Neuronal stem cell (in vitro differentiated cells): ENCODE measurements at regions not wholly inside any gene's neighbourhood (a gene's known extent, or its start where the extent isn't known, plus 50 kb on each side); places are given as distances from the start of the nearest gene placed in this dataset.

ENCODE experiments used
- DNase-seq: peaks from one replicate; pipeline ENCODE4 v3.0.0-alpha.2; 2013; ENCODE audit warnings: low spot score
- H2AFZ ChIP-seq: one replicate; pipeline ENCODE4 v1.6.1; 2013; ENCODE audit warnings: mild to moderate bottlenecking, low read length, inconsistent platforms
- H2AK5ac ChIP-seq: 2 replicates; pipeline ENCODE4 v1.6.1; 2013; ENCODE audit warnings: low read depth, mild to moderate bottlenecking, inconsistent platforms, low read length, moderate library complexity, mixed read lengths
- H2BK120ac ChIP-seq: 2 replicates; pipeline ENCODE4 v1.6.1; 2013; ENCODE audit warnings: low read depth, mild to moderate bottlenecking, inconsistent platforms, low read length, moderate library complexity, mixed read lengths
- H2BK12ac ChIP-seq: one replicate; pipeline ENCODE4 v1.6.1; 2013; ENCODE audit warnings: low read length, inconsistent platforms
- H2BK15ac ChIP-seq: 2 replicates; pipeline ENCODE4 v1.6.1; 2013; ENCODE audit warnings: mild to moderate bottlenecking, low read length, inconsistent platforms, mixed read lengths
- H2BK5ac ChIP-seq: one replicate; pipeline ENCODE4 v1.6.1; 2013; ENCODE audit warnings: inconsistent platforms, mild to moderate bottlenecking, low read length, moderate library complexity
- H3K14ac ChIP-seq: one replicate; pipeline ENCODE4 v1.6.1; 2013; ENCODE audit warnings: low read length, inconsistent platforms
- H3K18ac ChIP-seq: 2 replicates; pipeline ENCODE4 v1.6.1; 2013; ENCODE audit warnings: low read length, inconsistent platforms
- H3K23ac ChIP-seq: 2 replicates; pipeline ENCODE4 v1.6.1; 2013; ENCODE audit warnings: low read depth, mild to moderate bottlenecking, mixed read lengths, low read length, inconsistent platforms; ENCODE audit not compliant: poor library complexity
- H3K27ac ChIP-seq: replicated peaks from 3 replicates; pipeline ENCODE4 v1.5.1; 2013; ENCODE audit warnings: low read length, inconsistent platforms
- H3K27me3 ChIP-seq, 3 experiments: 2 replicates each; pipeline ENCODE4 v1.6.1; 2013; ENCODE audit warnings: low read length in 3 of 3, mild to moderate bottlenecking in 2 of 3, inconsistent platforms in 1 of 3, low read depth in 1 of 3, mixed read lengths in 1 of 3, moderate library complexity in 1 of 3; ENCODE audit not compliant: control insufficient read depth in 3 of 3, insufficient read depth in 3 of 3
- H3K36me3 ChIP-seq, 2 donors: replicated peaks in 1 of 2; 2 replicates each; pipeline ENCODE4 v1.6.1; 2013; ENCODE audit warnings: low read length in 2 of 2; ENCODE audit not compliant: control insufficient read depth in 2 of 2, insufficient read depth in 2 of 2
- H3K4ac ChIP-seq: 2 replicates; pipeline ENCODE4 v1.6.1; 2013; ENCODE audit warnings: inconsistent platforms, mild to moderate bottlenecking, low read length, moderate library complexity
- H3K4me1 ChIP-seq, 2 donors: 1 replicate in 1 of 2; 2 replicates in 1 of 2; pipeline ENCODE4 v1.6.1; 2013; ENCODE audit warnings: low read length in 2 of 2, low read depth in 1 of 2; ENCODE audit not compliant: control insufficient read depth in 2 of 2, insufficient read depth in 1 of 2
- H3K4me2 ChIP-seq: one replicate; pipeline ENCODE4 v1.6.1; 2013; ENCODE audit warnings: mild to moderate bottlenecking, low read length, inconsistent platforms; ENCODE audit not compliant: insufficient read depth, poor library complexity, severe bottlenecking
- H3K4me3 ChIP-seq, 2 donors: 2 replicates each; pipeline ENCODE4 v1.5.1; 2013; ENCODE audit warnings: low read length in 2 of 2, mild to moderate bottlenecking in 2 of 2, inconsistent platforms in 1 of 2, moderate library complexity in 1 of 2
- H3K79me1 ChIP-seq: one replicate; pipeline ENCODE4 v1.6.1; 2013; ENCODE audit warnings: low read depth, mild to moderate bottlenecking, inconsistent platforms, low read length, moderate library complexity
- H3K9ac ChIP-seq: one replicate; pipeline ENCODE4 v1.6.1; 2013; ENCODE audit warnings: mild to moderate bottlenecking, low read depth, low read length, inconsistent platforms; ENCODE audit not compliant: poor library complexity
- H3K9me3 ChIP-seq, 2 donors: replicated peaks in 1 of 2; 2 replicates each; pipeline versions ENCODE3 to v1.6.1; 2013; ENCODE audit warnings: low read length in 2 of 2, mild to moderate bottlenecking in 2 of 2, inconsistent platforms in 1 of 2, low read depth in 1 of 2, mixed read lengths in 1 of 2, moderate library complexity in 1 of 2; ENCODE audit not compliant: control insufficient read depth in 2 of 2, insufficient read depth in 1 of 2
- H4K8ac ChIP-seq: one replicate; pipeline ENCODE4 v1.6.1; 2013; ENCODE audit warnings: low read depth, mild to moderate bottlenecking, inconsistent platforms, low read length, moderate library complexity
- H4K91ac ChIP-seq: one replicate; pipeline ENCODE4 v1.6.1; 2013; ENCODE audit warnings: low read length, low read depth, mild to moderate bottlenecking, inconsistent platforms; ENCODE audit not compliant: poor library complexity
- WGBS, 2 donors: extraction: QIAGEN DNeasy Blood & Tissue Kit; methylation state at CpG; one replicate each; pipeline ENCODE4 v1.1.7; 2013; ENCODE audit warnings: missing lambda C conversion rate in 2 of 2, mixed read lengths in 1 of 2; ENCODE audit not compliant: insufficient read length in 2 of 2, insufficient replicate concordance in 1 of 2; ENCODE audit errors: extremely low coverage in 2 of 2; 5-methylcytosine and 5-hydroxymethylcytosine counted together

GRCh38 chr2:153388246-153388645, 90.3 kb downstream of the RPRM start:
- H2BK15ac ChIP-seq = no peak overlapping the region
- no peak overlapping the region for H4K91ac ChIP-seq
- H3K9ac ChIP-seq = no peak overlapping the region
- no peaks in the 10 kb centered on the region for H3K36me3 ChIP-seq
- no peak overlapping the region for H3K14ac ChIP-seq
- peaks cover 0 to 1% of the 10 kb centered on the region in 2 donors for H3K4me1 ChIP-seq
- H3K4me2 ChIP-seq = no peak overlapping the region
- no peak overlapping the region for H4K8ac ChIP-seq
- no peaks in the 10 kb centered on the region for H3K79me1 ChIP-seq
- H3K27me3 ChIP-seq = no peaks in the 10 kb centered on the region
- no peak overlapping the region for H3K4me3 ChIP-seq
- H3K27ac ChIP-seq = no peak overlapping the region
- H2BK12ac ChIP-seq = no peak overlapping the region
- H3K9me3 ChIP-seq = no peaks in the 10 kb centered on the region
- WGBS, 2 donors = no CpG with 5 or more reads among the region's 1 CpG
- no peak overlapping the region for H2AK5ac ChIP-seq
- no peak for DNase-seq
- H3K18ac ChIP-seq = no peak overlapping the region
- H3K4ac ChIP-seq = no peak overlapping the region
- no peak overlapping the region for H2BK120ac ChIP-seq
- no peak overlapping the region for H2AFZ ChIP-seq
- H2BK5ac ChIP-seq = no peak overlapping the region
- H3K23ac ChIP-seq = no peak overlapping the region

GRCh38 chr2:153387203-153387602, 91.4 kb downstream of the RPRM start:
- H3K4me3 ChIP-seq = no peak overlapping the region
- no peak overlapping the region for H3K23ac ChIP-seq
- H2BK15ac ChIP-seq = no peak overlapping the region
- H2BK12ac ChIP-seq = no peak overlapping the region
- no peaks in the 10 kb centered on the region for H3K9me3 ChIP-seq
- no peak overlapping the region for H3K4me2 ChIP-seq
- H3K27me3 ChIP-seq = no peaks in the 10 kb centered on the region
- no CpG with 5 or more reads among the region's 4 CpGs for WGBS, 2 donors
- H3K4ac ChIP-seq = no peak overlapping the region
- H3K36me3 ChIP-seq = no peaks in the 10 kb centered on the region
- no peak overlapping the region for H4K8ac ChIP-seq
- no peak overlapping the region for H2BK120ac ChIP-seq
- H3K79me1 ChIP-seq = no peaks in the 10 kb centered on the region
- H2AFZ ChIP-seq = no peak overlapping the region
- no peak overlapping the region for H3K9ac ChIP-seq
- peaks cover 0 to 1% of the 10 kb centered on the region in 2 donors for H3K4me1 ChIP-seq
- H3K27ac ChIP-seq = no peak overlapping the region
- no peak overlapping the region for H4K91ac ChIP-seq
- DNase-seq = no peak
- H3K18ac ChIP-seq = no peak overlapping the region
- no peak overlapping the region for H3K14ac ChIP-seq
- no peak overlapping the region for H2AK5ac ChIP-seq
- no peak overlapping the region for H2BK5ac ChIP-seq

- Histone ChIP-seq H3K4me1 (peaks cover 0 to 1% of the 10 kb centered on the region in 2 donors), H2BK15ac (no peak overlapping the region), H2BK12ac (no peak overlapping the region), H3K79me1 (no peaks in the 10 kb centered on the region), H2AK5ac (no peak overlapping the region), H2BK120ac (no peak overlapping the region), H4K8ac (no peak overlapping the region), H3K9ac (no peak overlapping the region), H3K18ac (no peak overlapping the region), H3K36me3 (no peaks in the 10 kb centered on the region), H3K9me3 (no peaks in the 10 kb centered on the region), H3K23ac (no peak overlapping the region), H3K4me3 (no peak overlapping the region), H3K27ac (no peak overlapping the region), H2AFZ (no peak overlapping the region), H3K14ac (no peak overlapping the region), H3K27me3 (no peaks in the 10 kb centered on the region), H3K4me2 (no peak overlapping the region), H3K4ac (no peak overlapping the region), H2BK5ac (no peak overlapping the region), H4K91ac (no peak overlapping the region)
- WGBS, 2 donors = no CpG with 5 or more reads among the region's 2 CpGs
- DNase-seq = no peak
These were observed 92.1 kb downstream of the RPRM start for GRCh38 chr2:153386481-153386897.

- no peak overlapping the region for H3K23ac ChIP-seq
- H2BK5ac ChIP-seq = no peak overlapping the region
- H3K4me2 ChIP-seq = no peak overlapping the region
- H3K14ac ChIP-seq = no peak overlapping the region
- no peak overlapping the region for H4K91ac ChIP-seq
- no peaks in the 10 kb centered on the region for H3K27me3 ChIP-seq
- no peak overlapping the region for H2AFZ ChIP-seq
- no peaks in the 10 kb centered on the region for H3K79me1 ChIP-seq
- WGBS, 2 donors = no CpG with 5 or more reads among the region's 3 CpGs
- no peak overlapping the region for H3K9ac ChIP-seq
- H3K9me3 ChIP-seq = no peaks in the 10 kb centered on the region
- H3K4me3 ChIP-seq = no peak overlapping the region
- H3K36me3 ChIP-seq = no peaks in the 10 kb centered on the region
- H2AK5ac ChIP-seq = no peak overlapping the region
- H4K8ac ChIP-seq = no peak overlapping the region
- H3K4me1 ChIP-seq = no peaks in the 10 kb centered on the region
- no peak overlapping the region for H2BK120ac ChIP-seq
- H2BK12ac ChIP-seq = no peak overlapping the region
- DNase-seq = no peak
- no peak overlapping the region for H2BK15ac ChIP-seq
- H3K27ac ChIP-seq = no peak overlapping the region
- no peak overlapping the region for H3K18ac ChIP-seq
- no peak overlapping the region for H3K4ac ChIP-seq
These were observed 104.9 kb downstream of the RPRM start for GRCh38 chr2:153373510-153374279.
